ENCODE measurements at regions not wholly inside any gene's neighbourhood (a gene's known extent, or its start where the extent isn't known, plus 50 kb on each side); places are given as distances from the start of the nearest gene placed in this dataset.
"Not testable (repeated sequence)": the region's sequence is repeated elsewhere in the genome, so short reads cannot be mapped to it uniquely, and the experiment has no call there.

DNA sequence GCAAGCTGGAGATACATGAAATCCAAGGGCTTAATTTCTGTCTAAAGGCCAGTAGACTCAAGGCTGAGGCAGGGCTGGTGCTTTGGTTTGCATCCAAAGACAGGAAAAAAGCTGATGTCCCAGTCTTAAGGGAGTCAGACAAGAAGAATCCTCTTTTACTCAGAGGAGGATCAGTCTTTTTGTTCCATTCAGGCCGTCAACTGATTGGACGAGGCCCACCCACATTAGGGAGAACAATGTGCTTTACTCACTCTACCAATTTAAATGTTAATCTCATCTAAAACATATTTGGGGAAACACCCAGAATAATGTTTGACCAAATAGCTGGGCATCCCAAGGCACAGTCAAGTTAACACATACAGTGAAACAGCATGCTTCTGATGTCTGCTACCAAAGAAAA lies 388.5 kb upstream of the CHRM2 start:
- Histone ChIP-seq H3K27ac (no peak overlapping the region), H3K9me3 (no peaks in the 10 kb centered on the region), H3K27me3 (replicated peaks; ENCODE audit: insufficient read depth) (no peaks in the 10 kb centered on the region), H3K4me1 (ENCODE audit: control insufficient read depth in 1 of 2, low read depth in 2 of 2) (no peaks in the 10 kb centered on the region), H3K4me3 (no peak overlapping the region), H3K36me3 (no peaks in the 10 kb centered on the region)
- ATAC-seq (ENCODE audit: insufficient number of reproducible peaks, low FRiP score, low read depth) = no peak
- no peak for DNase-seq (ENCODE audit: low spot score)
- TF ChIP-seq CTCF (IDR thresholded peaks at IDR 0.05) = no peak

- Histone ChIP-seq H3K4me3 (no peak overlapping the region), H3K36me3 (no peaks in the 10 kb centered on the region), H3K27me3 (replicated peaks; ENCODE audit: insufficient read depth) (no peaks in the 10 kb centered on the region), H3K4me1 (ENCODE audit: control insufficient read depth in 1 of 2, low read depth in 2 of 2) (no peaks in the 10 kb centered on the region), H3K27ac (no peak overlapping the region), H3K9me3 (peaks cover 17% of the 10 kb centered on the region)
- ATAC-seq (ENCODE audit: insufficient number of reproducible peaks, low FRiP score, low read depth) = no peak
- no peak for TF ChIP-seq CTCF (IDR thresholded peaks at IDR 0.05)
- no peak for DNase-seq (ENCODE audit: low spot score)
Observed at GRCh38 chr7:136470179-136470578, 398.3 kb upstream of the CHRM2 start.

DNA sequence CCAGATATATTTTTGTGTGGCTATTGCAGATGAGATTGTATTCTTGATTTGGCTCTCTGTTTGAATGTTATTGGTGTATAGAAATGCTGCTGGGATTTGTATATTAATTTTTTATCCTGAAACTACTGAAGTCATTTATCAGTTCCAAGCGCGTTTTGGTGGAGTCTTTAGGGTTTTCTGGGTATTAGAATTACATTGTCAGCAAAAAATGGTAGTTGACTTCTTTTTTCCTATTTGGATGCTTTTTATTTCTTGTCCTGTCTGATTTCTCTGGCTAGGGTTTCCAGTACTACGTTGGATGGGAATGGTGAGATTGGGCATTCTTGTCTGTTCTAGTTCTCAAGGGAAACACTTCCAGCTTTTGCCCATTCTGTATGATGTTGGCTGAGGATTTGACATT lies 415.5 kb upstream of the CHRM2 start:
- Histone ChIP-seq H3K4me1 (ENCODE audit: control insufficient read depth in 1 of 2, low read depth in 2 of 2) (no peaks in the 10 kb centered on the region), H3K27me3 (replicated peaks; ENCODE audit: insufficient read depth) (no peaks in the 10 kb centered on the region), H3K4me3 (no peak overlapping the region), H3K9me3 (no peaks in the 10 kb centered on the region), H3K27ac (no peak overlapping the region), H3K36me3 (no peaks in the 10 kb centered on the region)
- TF ChIP-seq CTCF (IDR thresholded peaks at IDR 0.05) = no peak
- DNase-seq (ENCODE audit: low spot score) (no peak), ATAC-seq (ENCODE audit: insufficient number of reproducible peaks, low FRiP score, low read depth) (no peak)

DNA sequence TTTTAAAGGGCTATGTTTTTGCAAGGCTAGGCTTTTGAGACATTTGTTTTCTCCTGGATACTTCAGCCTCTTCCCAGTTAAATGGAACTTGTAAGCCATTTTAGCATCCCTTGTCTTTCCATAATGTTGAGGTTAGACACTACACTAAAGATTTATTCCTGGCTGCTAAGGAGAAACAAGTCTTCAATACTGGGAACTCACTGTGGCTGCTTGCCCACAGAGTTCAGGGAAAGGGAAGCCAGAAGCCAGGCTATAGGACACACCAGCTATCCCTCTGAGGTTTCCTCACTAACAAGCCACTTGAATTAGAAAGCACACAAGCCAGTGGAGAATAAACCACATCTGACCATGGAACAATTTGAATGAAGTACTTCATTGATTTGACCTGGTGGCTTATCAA lies 421.7 kb upstream of the CHRM2 start:
- Histone ChIP-seq H3K27ac (no peak overlapping the region), H3K9me3 (no peaks in the 10 kb centered on the region), H3K4me1 (ENCODE audit: control insufficient read depth in 1 of 2, low read depth in 2 of 2) (no peaks in the 10 kb centered on the region), H3K27me3 (replicated peaks; ENCODE audit: insufficient read depth) (no peaks in the 10 kb centered on the region), H3K4me3 (no peak overlapping the region), H3K36me3 (no peaks in the 10 kb centered on the region)
- no peak for TF ChIP-seq CTCF (IDR thresholded peaks at IDR 0.05)
- ATAC-seq (ENCODE audit: insufficient number of reproducible peaks, low FRiP score, low read depth) = no peak
- DNase-seq (ENCODE audit: low spot score) = no peak

DNA sequence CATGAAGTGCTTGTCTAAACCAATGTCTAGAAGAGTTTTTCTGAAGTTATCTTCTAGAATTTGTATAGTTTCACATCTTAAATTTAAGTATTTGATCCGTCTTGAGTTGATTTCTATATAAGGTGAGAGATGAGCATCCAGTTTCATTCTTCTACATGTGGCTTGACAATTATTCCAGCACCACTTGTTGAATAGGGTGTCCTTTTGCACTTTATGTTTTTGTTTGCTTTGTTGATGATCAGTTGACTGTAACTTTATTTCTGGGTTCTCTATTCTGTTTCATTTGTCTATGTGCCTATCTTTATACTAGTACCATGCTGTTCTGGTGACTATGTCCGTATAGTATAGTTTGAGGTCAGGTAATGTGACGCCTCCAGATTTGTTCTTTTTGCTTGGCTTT lies 426.6 kb upstream of the CHRM2 start:
- DNase-seq (ENCODE audit: low spot score) = no peak
- no peak for TF ChIP-seq CTCF (IDR thresholded peaks at IDR 0.05)
- H3K9me3 ChIP-seq = no peaks in the 10 kb centered on the region

DNA sequence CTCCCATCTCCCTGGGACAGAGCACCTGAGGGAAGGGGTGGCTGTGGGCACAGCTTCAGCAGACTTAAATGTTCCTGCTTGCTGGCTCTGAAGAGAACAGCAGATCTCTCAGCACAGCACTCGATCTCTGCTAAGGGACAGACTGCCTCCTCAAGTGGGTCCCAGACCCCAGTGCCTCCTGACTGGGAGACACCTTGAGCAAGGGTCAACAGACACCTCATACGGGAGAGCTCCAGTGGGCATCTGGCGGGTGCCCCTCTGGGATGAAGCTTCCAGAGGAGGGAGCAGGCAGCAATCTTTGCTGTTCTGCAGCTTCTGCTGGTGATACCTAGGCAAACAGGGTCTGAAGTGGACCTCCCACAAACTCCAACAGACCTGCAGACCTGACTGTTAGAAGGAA lies 436.7 kb upstream of the CHRM2 start:
- H3K27me3 ChIP-seq (replicated peaks; ENCODE audit: insufficient read depth); ATAC-seq (ENCODE audit: insufficient number of reproducible peaks, low FRiP score, low read depth); DNase-seq (ENCODE audit: low spot score); H3K4me3 ChIP-seq; H3K4me1 ChIP-seq (ENCODE audit: control insufficient read depth in 1 of 2, low read depth in 2 of 2); H3K27ac ChIP-seq; H3K9me3 ChIP-seq; H3K36me3 ChIP-seq: not testable (repeated sequence)

More for the DNA sequence above, 426.6 kb upstream of the CHRM2 start:
- Histone ChIP-seq H3K4me3 (no peak overlapping the region), H3K4me1 (ENCODE audit: control insufficient read depth in 1 of 2, low read depth in 2 of 2) (no peaks in the 10 kb centered on the region), H3K36me3 (no peaks in the 10 kb centered on the region), H3K27me3 (replicated peaks; ENCODE audit: insufficient read depth) (no peaks in the 10 kb centered on the region), H3K27ac (no peak overlapping the region)
- ATAC-seq (ENCODE audit: insufficient number of reproducible peaks, low FRiP score, low read depth) = no peak
